ENCODE measurements at regions not wholly inside any gene's neighbourhood (a gene's known extent, or its start where the extent isn't known, plus 50 kb on each side); places are given as distances from the start of the nearest gene placed in this dataset.
"Not testable (repeated sequence)": the region's sequence is repeated elsewhere in the genome, so short reads cannot be mapped to it uniquely, and the experiment has no call there.

GRCh38 chr6:14296698-14297097 lies 179.1 kb downstream of the CD83 start:
- not testable (repeated sequence) for DNase-seq

DNA sequence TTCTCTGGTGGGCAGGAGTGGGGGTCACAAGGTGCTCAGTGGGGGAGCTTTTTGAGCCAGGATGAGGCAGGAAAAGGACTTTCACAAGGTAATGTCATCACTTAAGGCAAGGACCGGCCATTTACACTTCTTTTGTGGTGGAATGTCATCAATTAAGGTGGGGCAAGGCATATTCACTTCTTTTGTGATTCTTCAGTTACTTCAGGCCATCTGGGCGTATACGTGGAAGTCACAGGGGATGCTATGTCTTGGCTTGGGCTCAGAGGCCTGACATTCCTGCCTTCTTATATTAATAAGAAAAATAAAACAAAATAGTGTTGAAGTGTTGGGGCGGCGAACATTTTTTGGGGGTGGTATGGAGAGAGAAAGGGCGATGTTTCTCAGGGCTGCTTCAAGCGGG lies 179.5 kb downstream of the CD83 start:
- not testable (repeated sequence) for DNase-seq

- not testable (repeated sequence) for DNase-seq
Measured at GRCh38 chr6:14300189-14300588, 182.6 kb downstream of the CD83 start.

- DNase-seq = not testable (repeated sequence)
Measured at GRCh38 chr6:14300721-14301120, 183.1 kb downstream of the CD83 start.

DNA sequence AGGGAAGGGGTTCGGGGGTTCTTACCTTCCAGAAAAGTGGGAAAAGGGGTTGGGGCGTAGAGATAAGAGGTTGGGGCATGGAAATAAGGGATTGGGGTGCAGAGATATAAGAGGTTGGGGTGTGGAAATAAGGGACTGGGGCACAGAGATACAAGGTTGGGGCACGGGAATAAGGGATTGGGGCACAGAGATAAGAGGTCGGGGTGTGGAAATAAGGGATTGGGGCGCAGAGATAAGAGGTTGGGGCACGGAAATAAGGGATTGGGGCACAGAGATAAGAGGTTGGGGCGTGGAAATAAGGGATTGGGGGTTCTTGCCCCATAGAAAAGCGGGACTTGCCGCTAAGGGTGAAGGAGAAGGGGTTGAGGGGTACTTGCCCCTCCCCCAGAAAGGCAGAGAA lies 183.9 kb downstream of the CD83 start:
- DNase-seq = not testable (repeated sequence)

GRCh38 chr6:14305131-14305530 lies 187.6 kb downstream of the CD83 start:
- no peak for DNase-seq

DNA sequence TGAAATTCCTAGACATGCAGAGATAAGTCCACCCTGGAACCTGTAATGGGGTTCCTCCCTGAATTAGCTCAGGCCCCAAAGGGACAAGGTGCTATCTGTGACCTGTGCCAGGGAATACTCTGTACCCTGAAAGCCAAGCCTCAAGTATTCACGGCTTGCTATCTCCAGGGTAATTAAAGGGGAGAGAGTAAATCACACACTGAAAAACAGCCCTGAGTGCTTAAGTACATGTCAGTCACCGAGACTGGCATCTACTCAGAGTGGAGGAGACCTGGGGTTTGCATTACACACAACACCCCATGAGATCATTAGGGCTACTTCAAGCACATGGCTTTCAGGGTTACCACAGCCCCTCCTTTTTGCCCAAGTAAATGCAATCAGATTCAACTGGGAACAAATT lies 188.1 kb downstream of the CD83 start:
- DNase-seq = no peak

- DNase-seq = no peak
Measured at GRCh38 chr6:14306151-14306906, 188.8 kb downstream of the CD83 start.

- DNase-seq = no peak
Measured at GRCh38 chr6:14309516-14309915, 191.9 kb downstream of the CD83 start.

- no peak for DNase-seq
Measured at GRCh38 chr6:14309951-14310445, 192.4 kb downstream of the CD83 start.

- DNase-seq = no peak
Measured at GRCh38 chr6:14310960-14311359, 193.4 kb downstream of the CD83 start.

- no peak for DNase-seq
Measured at GRCh38 chr6:14312587-14312986, 195.0 kb downstream of the CD83 start.

DNA sequence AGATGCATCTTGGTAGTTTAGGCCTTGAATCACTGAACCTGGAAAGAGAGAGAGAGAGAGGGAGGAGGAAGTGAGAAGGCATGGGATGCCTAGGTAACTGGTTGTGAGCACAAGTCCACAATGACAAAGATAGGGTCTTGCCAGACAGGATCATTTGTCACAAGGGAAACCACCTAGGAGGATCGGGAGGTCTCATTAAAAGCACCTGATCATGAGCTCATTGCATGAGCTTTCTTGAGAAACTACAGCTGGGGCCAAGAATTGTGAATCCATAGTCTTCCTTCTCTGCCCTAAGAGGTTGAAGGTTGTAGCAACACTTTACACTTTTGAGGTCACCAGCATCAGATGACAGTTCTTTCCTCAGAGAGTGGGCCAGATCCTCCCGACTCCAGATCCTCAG lies 195.7 kb downstream of the CD83 start:
- DNase-seq = no peak

GRCh38 chr6:14315353-14315752 lies 197.8 kb downstream of the CD83 start:
- DNase-seq = no peak

GRCh38 chr6:14316651-14317386 lies 199.2 kb downstream of the CD83 start:
- DNase-seq = no peak

DNA sequence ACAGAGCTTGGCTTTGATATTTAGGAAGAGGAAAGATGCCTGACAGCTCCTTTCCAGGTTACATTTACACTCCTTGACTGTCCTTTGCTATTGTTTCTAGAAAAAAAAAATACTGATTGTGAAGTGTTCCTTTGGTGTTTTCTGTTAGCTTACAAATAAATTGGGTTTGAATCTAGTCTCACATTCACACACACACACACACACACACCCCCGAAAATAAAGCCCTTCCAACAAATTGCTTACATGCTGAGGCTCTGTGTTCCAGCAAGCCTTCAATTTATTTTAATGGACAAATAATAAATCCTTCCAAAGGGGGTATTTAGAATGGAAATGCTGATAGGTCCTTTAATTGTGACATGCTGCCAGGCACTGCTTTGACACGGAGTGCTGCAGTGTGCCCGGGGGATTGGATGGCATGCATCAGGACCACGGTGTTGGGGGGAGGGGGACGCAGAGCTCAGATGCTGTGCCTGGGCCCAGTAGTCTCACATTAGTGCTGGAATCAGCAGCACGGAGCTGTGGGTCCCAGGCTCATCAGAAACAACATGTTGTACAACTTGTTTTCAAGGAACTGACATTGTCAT lies 199.9 kb downstream of the CD83 start:
- DNase-seq = no peak

- DNase-seq = no peak
Measured at GRCh38 chr6:14320332-14320731, 202.8 kb downstream of the CD83 start.

DNA sequence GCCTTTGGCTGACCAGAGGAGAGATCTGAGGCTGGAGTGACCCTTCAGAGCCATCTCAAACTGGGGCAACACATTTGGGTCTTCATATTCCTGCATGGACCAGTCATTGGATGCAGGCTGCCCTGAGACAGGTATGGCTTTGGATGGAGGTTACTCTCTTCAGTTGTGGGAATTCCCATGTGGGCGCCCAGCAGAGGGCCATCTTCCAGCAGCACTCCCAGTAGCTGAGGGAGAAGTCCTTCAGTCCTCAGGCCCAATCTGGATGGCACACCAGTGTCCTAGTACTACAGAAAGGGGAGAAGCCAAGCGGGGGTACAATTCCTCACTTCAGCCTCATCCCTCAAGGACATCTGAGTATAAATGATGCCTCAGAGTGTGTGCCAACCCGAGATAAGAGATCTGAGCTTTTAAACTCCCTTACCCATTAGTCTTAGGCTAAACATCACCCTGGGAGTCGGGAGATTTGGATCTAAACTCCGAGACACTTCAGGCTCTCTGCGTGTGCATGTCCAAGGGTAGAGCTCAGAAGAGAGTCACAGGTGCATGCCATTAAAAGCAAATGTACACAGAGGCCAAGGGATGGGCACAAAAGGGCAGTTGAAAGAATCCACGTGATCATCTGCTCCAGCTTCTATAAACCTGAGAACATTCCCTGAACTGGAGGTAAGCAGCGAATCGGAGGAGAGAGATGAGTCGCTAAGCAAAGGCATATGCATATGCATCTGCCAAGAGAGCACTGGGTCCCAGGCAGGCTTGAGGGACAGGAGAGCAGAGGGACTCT lies 204.6 kb downstream of the CD83 start:
- no peak for DNase-seq

- DNase-seq = no peak
Measured at GRCh38 chr6:14322841-14323240, 205.3 kb downstream of the CD83 start.

DNA sequence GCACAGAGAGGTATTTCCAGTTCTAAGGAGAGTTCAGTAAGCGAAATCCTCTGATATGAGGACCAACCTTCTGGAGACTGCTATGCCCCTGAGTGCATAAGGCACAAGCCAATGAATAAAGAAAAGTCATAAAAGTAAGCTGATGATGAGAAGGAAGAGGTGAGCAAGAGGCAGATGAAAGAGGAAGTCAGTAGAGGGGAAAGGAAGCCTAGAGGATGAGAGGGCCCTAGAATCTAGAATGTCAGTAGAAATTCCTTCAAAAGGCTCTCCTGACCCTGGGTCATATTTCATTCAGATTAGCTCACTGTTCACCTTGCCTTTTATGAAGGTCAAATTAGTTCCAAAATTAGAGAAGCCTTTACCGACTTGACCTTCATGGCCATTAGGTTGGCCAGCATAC lies 209.2 kb downstream of the CD83 start:
- no peak for DNase-seq

DNA sequence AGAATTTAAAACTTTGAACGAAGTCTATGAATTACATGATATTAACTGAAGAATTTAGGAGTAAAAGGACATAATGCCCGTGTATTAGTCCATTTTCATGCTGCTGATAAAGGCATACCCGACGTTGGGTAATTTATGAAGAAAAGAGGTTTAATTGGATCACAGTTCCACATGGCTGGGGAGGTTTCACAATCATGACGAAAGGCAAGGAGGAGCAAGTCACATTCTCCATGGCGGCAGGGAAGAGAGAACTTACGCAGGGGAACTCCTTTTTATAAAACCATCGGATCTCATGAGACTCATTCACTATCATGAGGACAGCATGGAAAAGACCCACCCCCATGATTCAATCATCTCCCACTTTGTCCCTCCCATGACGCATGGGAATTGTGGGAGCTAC lies 210.6 kb downstream of the CD83 start:
- DNase-seq = no peak

DNA sequence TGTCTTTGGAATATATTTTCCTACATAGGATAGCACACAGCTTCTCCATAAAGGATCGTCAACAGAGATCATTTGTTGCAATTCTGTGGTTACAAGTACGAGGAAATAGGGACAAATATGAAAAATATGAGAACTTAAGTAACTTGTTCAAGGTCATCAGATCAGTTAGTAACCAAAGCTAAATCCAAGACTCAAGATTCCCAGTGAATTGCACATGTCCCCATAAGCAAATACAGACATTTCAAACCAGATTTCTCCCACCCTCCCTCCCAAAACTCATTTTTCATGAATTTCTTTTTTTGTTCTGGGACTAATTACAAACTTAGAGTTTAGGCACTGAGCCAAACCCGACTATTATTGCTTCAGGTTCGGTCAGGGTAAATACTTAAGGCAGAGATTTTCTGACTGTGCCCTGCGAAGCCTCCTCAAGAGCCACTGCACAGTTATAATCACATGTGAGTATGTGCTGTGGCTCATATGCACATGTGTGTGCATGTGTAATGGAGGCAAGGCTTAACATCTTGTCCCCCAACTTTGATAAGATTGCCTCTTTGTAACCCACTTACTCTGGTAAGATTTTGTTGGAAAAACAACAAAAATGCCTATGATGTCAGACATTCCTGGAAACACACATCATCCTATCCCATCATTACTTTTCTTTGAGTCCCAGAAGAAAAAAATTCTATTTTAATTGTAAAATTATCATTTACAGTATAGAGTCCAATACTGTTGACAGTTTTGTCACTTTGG lies 216.2 kb downstream of the CD83 start:
- DNase-seq = no peak

Measured in activated effector memory CD4-positive, alpha-beta T cell treated with Interleukin-2 at 50 U/mL for 16 hours (primary cell).